NCI-H446 (cell line): ENCODE measurements at regions not wholly inside any gene's neighbourhood (a gene's known extent, or its start where the extent isn't known, plus 50 kb on each side); places are given as distances from the start of the nearest gene placed in this dataset.

Source experiments
- DNase-seq, 2 experiments: peaks; one replicate each; lab custom pipeline; 2025; lab: John Stamatoyannopoulos, UW

DNA sequence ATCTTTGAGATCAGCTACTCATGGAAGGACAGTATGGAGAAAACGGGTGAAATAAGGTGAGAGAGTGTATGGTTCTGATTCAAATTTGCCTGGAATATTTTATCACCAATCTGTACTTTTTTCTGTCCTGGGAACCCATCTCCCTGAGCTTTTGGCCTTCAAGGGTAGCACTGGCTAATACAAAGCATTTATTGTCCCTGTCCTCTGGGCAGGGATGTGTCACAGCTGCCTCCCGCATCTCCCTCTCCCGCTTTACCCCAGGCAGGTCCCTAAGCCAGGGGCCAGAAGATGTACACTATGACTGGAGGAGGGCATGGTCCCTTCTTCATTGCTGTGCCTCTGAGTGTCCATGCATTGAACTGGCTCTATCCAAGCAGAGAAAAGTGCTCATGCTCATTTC, 201.7 kb upstream of the CHRNA7 start:
- DNase-seq, result no peak

DNA sequence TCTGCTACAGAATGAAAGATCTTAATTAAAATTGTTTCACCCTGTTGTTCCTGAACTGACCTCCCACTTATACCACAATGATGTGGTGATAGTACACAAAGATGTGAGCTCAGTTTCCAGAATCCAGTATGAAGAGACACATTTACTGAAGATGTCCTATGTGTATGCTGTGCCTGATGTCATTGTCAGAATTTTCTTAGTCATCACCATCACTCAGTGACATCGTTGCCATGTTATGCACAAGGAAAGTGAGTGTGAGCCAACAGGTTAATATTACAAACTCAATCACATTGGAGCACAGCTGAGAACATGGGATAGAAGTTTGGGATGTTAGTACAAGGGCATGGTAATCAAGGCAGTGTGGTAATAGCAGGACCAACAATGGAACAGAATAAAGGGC, 199.7 kb upstream of the CHRNA7 start:
- DNase-seq, result no peak

DNA sequence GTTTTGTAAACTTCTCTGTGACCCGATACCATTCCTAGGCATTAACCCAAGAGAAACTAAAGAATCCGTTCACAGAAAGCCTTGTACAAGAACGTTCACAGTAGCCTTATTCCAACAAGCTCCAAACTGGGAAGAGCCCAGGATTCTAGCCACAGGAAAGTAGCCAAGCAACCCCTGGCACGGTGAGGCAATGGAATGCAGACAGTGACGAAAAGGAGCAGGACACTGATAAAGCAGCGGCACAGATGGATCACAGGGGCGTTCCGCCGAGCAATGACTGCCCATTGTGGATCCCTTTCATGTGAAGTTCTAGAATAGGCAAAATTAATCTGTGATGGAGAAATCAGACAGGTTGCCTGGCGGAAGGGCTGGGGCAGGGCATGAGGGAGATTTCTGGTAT, 198.7 kb upstream of the CHRNA7 start:
- no peak for DNase-seq

DNA sequence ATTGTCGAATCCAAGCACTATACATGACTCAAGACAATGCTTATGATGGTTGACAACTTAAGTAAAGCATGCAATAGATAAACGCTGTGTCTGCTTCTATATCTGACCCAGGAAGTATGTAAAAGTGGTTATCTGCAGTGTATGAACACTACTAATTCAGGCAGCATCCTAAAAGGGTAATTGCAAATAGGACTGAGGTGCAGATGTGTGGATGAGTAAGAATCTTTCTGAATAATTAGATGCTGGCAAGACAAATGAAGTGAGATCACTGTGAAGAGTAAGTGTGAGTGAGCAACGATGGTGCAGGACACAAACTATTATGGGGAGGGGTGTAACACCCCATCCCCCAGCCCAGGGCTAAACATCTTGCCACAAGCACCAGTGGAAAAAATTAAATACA, 195.7 kb upstream of the CHRNA7 start:
- no peak for DNase-seq

DNA sequence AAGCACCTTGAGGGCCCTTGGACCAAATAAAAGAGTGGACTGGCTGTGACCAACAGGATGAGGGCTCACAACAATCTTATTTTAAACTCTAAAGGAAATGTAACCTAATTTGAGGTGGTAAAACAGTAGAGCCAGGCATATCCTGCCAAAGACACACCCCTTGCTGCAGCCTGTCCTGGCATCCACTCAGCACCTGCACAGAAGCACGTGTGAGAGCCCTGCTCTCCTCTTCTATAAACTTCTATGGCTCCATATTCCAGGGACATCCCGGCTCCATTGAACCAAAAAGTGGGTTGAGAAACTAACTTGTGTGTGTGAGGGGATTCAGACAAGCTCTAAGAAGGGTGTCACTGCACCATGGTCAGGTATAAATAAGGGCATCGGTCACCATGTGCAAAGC, 190.9 kb upstream of the CHRNA7 start:
- no peak for DNase-seq

DNA sequence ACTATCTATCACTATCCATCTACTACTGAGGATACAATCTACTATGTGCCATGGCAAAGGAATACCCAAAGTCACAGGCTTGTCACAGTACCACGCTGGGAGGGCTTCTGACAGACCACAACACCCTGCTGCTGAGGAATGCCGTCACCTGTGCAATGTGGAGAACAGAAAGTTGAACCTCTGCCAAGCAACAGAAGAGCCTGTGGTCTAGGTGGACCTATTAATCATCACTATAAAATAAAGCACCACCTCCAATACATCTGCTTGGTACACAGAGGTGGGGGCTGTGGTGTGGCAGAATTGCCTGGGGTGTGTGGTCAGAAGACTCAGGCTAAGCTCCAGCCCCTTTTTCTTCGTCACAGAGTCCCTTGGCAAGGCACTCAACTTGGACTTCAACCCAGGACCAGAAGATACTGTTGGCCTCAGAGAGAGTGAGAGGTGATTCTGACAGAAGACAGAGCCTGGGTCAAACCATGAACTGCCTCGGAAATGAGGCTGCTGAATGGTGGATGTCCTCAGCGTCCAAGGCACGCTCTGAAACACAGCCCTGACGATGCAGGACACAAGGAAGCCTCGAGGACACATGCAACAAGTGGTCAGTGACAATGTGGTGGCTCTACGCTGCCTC, 189.4 kb upstream of the CHRNA7 start:
- no peak for DNase-seq

DNA sequence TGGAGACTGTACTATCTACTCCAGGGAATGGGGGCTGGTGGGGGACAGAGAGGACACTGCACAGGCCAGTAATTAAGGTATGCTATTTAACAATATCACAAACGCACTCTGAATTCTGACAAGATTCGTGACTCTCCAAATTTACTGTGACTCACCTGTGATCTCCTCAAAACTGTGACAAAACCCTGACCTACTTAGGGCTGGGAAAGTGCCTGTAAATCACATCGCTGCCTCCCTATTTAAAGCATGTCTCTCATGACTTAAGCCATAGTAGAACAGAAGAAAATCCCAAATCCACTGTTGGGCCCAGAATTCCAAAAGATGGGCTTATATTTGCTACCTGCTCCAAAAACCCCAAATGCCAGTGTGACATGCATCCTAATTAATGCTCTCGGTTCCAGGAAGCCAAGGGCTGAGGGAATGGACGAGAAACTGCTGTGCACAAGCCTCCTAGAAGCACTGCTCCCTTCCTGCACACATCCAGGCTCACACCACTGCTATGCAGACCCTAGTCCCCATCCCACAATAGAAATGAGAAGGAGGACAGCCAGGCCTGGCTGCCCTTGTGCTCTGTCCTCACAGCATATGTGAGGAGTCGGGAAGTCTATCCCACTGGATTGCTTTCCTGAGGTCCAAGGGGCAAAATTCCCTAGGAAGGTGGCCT, 187.7 kb upstream of the CHRNA7 start:
- no peak for DNase-seq

DNA sequence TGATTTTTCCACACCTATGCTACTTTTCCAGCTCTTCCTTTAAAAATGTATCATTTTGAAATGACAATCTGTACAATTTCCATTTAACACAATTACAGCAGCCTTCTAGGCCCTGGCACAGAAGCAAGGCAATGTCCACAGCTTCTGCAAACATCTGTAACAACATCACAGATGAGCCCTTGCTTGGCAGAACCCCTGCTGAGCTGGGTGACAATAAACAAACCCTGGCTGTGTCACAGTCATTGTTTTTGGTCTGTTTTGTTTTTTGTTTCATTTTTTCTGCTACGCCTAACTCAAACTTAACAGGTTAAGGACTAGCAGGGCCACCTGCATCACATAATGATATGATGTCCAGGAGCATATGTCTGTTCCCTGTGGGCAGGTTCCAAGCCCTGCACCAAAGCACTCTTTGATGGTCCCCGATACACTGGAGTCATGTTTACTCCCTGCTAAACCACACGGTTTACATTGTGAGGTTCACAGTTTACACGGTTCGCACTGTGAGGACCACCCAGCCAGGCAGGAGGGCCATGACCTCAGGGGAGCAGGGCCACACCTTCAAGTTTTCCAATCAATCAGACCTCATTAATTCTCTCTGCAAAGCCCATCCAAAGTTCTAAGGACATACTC, 186.8 kb upstream of the CHRNA7 start:
- no peak for DNase-seq

DNA sequence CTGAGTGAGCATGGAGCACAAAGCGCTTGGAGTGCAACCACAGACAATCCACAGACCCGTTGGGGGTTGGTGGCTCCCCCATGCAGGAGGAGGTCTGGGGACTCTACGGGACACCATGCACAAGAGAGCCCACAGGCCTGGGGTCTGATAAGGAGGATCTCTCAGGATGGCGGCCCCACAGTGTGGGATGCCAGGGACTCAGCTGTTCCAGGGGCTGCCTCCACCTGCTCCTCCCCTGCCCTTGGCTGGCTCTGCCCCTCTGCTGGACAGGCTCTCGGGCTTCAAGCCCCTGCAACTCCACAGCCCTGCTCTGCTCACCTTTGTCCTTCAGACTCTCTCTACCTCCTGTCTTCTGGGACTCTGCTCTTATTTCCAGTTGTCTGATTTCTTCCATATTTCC, 184.5 kb upstream of the CHRNA7 start:
- DNase-seq, result no peak

DNA sequence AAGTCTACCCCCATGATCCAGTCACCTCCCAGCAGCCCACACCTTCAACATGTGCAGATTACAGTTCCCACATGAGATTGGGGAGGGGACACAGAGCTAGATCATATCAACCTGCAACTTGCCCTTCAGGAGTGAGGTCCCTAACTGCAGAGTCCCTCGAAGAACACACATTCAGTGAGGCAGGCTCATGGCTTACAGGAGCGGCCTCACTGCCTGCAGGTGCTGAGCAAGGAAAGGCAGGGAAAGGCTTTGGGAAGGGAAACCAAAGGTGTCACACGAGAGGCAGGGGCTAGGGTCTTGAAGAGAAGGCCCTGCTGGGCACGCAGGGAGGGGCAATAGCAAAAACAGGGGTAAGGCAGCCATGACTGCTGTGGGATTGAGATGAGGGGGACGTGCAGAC, 182.4 kb upstream of the CHRNA7 start:
- DNase-seq, result no peak

DNA sequence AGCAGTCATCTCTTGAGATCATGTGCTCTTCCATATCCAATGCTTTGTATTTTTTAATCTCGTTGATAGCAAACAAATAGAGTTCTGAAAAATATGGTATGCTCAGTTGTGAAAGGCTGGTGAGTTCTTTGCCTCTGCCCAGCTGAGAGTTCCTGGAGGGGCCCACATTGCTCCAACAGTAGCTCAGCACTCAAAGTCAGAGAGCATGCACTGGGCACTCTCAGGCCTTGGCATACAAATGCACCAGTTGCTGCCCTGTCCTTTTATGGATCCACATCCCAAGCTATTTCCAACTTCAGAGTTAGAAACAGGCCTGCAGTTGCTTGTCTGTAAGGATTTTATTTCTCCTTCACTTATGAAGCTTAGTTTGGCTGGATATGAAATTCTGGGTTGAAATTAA, 181.7 kb upstream of the CHRNA7 start:
- no peak for DNase-seq

DNA sequence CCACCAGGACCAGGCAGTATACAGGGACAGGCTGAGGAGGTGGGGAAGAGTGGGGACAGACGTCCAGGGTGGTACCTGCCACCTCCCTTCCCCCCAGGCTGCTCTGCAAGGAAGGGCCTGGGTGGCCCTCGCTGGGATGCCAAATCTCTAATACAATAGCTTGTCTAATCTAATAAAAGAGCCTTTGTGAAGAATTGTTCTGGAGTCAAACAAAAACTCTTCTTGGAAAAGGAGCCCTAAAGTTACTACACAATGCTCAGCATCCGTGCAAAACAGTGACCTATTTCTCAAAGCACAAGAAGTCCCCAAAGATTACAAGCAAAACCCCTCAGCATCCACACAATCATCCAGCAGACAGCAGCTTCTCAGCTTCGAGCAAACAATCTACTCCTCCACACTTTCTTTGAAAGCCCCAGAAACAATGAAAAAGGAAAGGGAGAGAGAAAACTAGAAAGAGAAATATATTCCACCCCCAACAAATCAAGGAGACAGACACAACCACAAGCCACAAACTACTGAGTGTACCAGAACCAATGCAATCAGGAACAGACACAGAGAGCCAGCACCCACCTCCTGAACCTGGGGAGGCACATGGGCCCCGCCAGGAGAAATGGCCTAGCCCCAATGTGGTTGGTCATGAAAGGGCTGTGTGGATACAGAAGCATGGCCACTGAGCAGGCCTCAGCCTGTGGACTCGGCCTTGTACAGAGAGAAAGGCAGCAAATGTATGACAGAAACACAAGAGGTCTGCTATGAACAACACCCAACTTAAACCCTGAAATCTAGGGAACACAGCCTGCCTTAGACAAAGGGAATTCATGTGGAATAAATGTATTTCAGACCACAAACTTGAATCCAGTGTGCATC, 177.1 kb upstream of the CHRNA7 start:
- DNase-seq, result no peak

DNA sequence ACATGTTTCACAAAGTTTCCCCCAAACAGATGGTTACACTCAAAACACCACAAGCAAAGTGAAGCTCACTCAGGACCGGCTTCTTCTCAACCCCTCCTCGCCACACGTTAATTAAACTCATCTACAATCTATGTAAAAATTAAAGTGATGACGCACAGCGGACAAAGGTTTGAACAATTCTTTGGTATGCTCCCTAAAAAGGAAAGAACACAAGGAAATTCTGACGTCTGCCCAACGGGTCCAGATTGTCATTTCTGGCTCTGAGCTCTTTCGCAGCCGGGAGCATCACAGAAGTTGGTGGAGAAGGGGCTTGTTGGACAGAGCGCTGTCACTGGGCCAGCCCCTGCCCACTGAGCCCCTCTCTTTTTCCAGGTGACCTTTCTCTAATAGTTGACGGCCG, 173.7 kb upstream of the CHRNA7 start:
- DNase-seq, result no peak

DNA sequence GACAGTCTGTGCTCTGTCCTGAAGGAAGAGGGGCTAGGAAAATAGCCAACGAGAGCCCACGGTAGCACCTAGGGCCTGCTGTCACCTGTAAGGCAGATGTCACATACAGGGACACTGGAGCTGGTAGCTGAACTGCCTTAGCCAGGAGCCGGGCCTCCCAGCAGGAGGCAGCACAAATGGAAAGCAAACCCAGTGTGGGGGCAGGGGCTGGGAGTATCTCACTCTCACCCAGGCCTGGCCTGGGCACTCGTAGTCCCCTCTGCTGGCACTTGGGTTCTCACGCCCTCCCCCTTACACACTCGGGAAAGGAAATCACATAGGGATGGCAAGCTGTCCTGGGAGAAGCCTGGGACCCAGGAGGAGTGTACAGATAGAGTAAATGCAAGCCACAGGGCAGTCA, 173.1 kb upstream of the CHRNA7 start:
- DNase-seq, result no peak

DNA sequence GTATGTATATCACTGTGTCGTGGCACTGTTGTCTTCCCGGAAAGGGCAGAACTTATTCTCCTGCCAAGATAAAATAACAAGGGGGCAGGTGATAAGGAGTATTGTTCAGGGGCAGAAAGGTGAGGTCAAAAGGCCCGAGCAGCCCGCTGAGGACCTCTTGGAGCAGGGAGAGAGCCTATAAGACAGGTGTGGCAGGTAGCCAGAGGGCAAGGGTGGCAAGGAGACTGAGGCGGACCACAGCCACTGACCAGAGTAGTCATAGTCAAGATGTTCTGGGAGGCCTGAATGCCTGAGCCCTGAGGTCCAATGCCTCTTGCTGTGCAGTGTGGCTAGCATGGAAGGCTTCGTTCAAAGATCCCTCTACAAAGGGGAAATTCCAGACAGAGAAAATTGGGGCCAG, 172.3 kb upstream of the CHRNA7 start:
- DNase-seq, result no peak

DNA sequence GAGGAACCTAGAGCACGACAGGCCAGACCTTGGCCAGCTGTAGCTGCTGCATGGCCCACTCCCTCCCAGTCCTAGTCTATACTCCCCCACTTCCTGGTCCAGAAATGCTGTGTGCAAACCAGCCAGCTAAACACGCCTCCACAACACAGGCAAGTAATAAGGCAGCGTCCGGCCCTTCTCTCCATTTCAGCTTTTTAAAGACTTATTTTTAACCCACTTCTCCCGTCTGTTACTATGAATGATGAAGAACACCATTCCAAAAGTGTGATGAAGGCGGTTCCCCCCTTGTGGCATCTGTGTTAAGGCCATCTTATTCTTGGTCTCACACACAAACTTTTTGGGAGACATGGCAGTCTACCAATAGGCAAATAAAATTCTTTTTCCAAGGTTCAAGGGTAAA, 164.1 kb upstream of the CHRNA7 start:
- no peak for DNase-seq

DNA sequence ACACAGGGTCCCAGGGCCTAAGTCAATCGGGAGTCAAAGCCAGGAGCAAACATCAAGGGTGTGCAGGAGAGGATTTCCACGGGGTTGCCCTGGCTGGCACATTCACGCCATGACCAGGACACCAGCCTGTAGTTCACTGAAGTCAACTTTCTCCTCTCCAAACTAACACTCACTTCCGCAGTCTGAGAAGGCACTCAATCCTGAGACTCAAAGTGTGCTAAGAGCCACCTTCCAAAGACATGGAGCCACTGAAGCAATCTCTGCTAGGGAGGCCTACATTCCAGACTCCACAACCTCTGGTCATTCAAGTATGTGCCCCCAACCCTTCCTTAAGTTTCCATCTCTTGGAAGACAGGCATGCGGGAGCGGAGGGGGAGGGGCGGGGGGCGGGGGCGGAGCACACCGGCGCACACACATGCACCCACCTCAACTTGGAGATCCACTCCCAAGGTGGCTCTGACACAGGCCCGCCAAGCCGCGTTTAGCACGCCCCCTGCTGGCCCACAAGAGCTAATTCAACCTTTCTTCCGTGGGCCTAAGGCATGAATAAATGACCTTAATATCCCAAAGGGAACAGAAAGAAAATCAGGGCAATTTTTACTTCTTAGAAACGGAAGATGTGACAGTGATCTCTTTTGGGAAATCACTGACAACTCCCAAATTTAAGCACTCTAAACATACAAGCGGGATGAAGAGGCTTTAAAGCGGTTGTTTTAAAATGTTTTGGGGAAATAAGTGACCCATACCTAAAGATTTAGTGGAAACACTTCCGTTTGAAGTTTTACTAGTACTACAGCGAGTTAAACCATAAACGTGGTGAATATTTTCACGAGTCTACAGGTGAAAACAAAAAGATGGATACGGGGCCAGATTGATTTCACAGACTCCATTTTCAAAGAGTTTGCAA, 162.5 kb upstream of the CHRNA7 start:
- peak; percentile 6 to 75 for DNase-seq

DNA sequence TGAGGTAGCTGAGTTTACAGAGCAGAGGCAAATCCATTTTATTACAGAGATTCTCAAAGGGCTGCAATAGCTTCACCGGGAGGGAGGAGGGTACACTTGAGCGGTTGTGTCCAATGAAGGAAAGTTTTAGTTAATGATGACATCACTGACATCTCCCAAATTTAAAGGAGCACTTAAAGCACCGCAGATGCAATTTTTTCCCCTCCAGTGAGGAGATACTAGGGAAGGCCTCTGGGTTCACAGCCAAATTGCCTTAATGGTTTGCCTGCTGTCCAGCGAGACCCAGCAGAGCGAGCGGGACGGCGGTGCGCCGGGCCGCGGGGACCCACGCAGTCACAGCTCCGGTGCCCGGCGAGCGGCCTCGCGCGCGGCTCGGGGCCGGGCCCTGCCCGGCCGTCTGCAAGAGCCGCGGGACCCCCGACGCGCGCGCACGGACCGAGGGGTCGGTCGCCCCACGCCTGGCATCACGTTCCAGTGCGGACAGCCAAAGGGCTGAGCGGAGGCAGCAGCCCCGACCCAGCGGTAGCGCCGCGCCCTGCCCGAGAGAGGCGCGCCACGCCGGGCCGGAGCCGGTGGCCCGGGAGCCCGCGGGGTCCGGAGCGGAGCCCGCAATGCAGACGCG, 160.5 kb upstream of the CHRNA7 start:
- DNase-seq, result peak in 1 of 2 experiments; percentile 29

DNA sequence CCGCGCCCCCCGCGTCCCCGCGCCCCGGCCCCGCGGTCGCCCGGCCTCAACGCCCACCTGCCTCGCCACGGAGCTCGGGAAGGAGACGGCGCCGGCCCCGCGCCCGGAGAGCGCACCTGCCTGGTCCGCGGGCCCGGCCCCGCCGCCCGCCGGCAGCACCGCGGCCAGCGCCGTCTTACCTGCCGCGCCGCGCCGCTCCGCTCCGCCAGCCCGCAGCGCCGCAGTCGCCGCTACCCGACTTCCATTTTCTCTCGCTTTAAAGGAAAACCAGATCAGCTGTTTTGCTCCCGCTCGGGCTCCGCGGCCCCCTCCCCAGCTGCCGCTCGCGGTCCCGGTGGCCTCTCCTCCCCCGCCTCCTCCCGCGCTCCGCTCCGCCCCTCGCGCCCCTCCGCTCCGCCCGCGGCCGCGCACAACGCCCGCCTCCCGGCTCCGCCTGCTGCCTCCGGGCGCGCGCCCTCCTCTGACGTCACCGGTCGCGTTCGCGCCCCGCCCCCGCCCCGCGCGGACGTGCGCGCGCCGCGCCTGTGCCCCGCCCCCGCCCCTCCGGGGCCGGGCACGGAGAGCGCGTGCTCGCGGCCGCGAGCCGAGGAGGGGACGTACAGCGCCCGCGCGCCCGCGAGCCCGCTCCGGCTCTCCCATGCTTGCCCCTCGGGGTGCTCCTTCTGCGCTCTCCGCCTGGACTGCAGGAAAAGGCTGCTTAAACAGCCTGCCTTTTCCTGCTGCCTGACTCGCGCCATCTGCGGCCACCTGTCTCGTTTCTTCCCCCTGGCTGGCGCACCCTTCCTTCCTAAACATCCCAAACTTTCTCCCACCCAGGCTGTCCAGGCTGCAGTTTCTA, 159.8 kb upstream of the CHRNA7 start, which contains the start of gene OTUD7A:
TSS of gene OTUD7A (minus strand) at position 346 of the 838 bp plus-strand sequence.
- peak; percentile 57 to 90 for DNase-seq
